ENCODE measurements at regions not wholly inside any gene's neighbourhood (a gene's known extent, or its start where the extent isn't known, plus 50 kb on each side); places are given as distances from the start of the nearest gene placed in this dataset.

- Histone ChIP-seq H3K27ac (replicated peaks) (no peak overlapping the region), H3K27me3 (ENCODE audit: insufficient read depth, poor library complexity, severe bottlenecking) (no peaks in the 10 kb centered on the region), H3K4me3 (replicated peaks; ENCODE audit: insufficient read depth, low read length) (no peak overlapping the region)
- no peak for DNase-seq (ENCODE audit: low read depth in 1 of 2, low spot score in 1 of 2)
- TF ChIP-seq POLR2AphosphoS5 (IDR thresholded peaks at IDR 0.05; ENCODE audit: low read depth): no peak
- TF ChIP-seq, protein P1, sequence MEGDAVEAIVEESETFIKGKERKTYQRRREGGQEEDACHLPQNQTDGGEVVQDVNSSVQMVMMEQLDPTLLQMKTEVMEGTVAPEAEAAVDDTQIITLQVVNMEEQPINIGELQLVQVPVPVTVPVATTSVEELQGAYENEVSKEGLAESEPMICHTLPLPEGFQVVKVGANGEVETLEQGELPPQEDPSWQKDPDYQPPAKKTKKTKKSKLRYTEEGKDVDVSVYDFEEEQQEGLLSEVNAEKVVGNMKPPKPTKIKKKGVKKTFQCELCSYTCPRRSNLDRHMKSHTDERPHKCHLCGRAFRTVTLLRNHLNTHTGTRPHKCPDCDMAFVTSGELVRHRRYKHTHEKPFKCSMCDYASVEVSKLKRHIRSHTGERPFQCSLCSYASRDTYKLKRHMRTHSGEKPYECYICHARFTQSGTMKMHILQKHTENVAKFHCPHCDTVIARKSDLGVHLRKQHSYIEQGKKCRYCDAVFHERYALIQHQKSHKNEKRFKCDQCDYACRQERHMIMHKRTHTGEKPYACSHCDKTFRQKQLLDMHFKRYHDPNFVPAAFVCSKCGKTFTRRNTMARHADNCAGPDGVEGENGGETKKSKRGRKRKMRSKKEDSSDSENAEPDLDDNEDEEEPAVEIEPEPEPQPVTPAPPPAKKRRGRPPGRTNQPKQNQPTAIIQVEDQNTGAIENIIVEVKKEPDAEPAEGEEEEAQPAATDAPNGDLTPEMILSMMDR (IDR thresholded peaks at IDR 0.05; ENCODE audit: insufficient read depth, low read length): no peak
- no peak for TF ChIP-seq SPI1 (IDR thresholded peaks at IDR 0.05; ENCODE audit: borderline replicate concordance, low read depth)
- TF ChIP-seq, protein P2, sequence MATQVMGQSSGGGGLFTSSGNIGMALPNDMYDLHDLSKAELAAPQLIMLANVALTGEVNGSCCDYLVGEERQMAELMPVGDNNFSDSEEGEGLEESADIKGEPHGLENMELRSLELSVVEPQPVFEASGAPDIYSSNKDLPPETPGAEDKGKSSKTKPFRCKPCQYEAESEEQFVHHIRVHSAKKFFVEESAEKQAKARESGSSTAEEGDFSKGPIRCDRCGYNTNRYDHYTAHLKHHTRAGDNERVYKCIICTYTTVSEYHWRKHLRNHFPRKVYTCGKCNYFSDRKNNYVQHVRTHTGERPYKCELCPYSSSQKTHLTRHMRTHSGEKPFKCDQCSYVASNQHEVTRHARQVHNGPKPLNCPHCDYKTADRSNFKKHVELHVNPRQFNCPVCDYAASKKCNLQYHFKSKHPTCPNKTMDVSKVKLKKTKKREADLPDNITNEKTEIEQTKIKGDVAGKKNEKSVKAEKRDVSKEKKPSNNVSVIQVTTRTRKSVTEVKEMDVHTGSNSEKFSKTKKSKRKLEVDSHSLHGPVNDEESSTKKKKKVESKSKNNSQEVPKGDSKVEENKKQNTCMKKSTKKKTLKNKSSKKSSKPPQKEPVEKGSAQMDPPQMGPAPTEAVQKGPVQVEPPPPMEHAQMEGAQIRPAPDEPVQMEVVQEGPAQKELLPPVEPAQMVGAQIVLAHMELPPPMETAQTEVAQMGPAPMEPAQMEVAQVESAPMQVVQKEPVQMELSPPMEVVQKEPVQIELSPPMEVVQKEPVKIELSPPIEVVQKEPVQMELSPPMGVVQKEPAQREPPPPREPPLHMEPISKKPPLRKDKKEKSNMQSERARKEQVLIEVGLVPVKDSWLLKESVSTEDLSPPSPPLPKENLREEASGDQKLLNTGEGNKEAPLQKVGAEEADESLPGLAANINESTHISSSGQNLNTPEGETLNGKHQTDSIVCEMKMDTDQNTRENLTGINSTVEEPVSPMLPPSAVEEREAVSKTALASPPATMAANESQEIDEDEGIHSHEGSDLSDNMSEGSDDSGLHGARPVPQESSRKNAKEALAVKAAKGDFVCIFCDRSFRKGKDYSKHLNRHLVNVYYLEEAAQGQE (IDR thresholded peaks at IDR 0.05; ENCODE audit: insufficient replicate concordance, low read depth): no peak
- no peak for TF ChIP-seq GABPA (IDR thresholded peaks at IDR 0.05; ENCODE audit: low read depth)
Observed at GRCh38 chr18:51957001-51957400, 383.0 kb upstream of the DCC start.

DNA sequence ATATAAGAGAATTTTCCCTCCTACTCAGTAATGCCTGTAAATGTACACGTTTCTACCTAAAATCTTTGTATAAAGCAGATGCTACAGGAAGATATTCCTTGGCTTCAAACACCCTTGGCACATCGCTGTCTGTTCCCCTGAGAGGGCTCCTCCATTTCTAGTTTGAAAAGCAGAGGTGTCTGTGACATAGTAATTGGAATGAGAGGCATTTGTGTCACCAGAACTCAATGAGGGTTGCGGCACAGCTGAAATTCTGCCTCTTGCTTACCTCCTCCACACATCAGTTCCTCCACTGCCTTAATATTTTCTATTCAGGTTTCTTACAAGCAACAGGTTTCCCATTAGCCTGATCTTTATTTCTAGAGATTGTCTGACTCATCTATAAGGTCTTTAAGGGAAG is 359.9 kb upstream of the DCC start:
- Histone ChIP-seq H3K27me3 (ENCODE audit: insufficient read depth, poor library complexity, severe bottlenecking) (no peaks in the 10 kb centered on the region), H3K27ac (replicated peaks) (no peak overlapping the region), H3K4me3 (replicated peaks; ENCODE audit: insufficient read depth, low read length) (no peak overlapping the region)
- no peak for TF ChIP-seq SPI1 (IDR thresholded peaks at IDR 0.05; ENCODE audit: borderline replicate concordance, low read depth)
- no peak for TF ChIP-seq POLR2AphosphoS5 (IDR thresholded peaks at IDR 0.05; ENCODE audit: low read depth)
- TF ChIP-seq GABPA (IDR thresholded peaks at IDR 0.05; ENCODE audit: low read depth): no peak
- TF ChIP-seq, protein P1 (IDR thresholded peaks at IDR 0.05; ENCODE audit: insufficient read depth, low read length): no peak
- TF ChIP-seq, protein P2 (IDR thresholded peaks at IDR 0.05; ENCODE audit: insufficient replicate concordance, low read depth): no peak
- no peak for DNase-seq (ENCODE audit: low read depth in 1 of 2, low spot score in 1 of 2)

GRCh38 chr18:51988277-51988676 is 351.7 kb upstream of the DCC start:
- Histone ChIP-seq H3K27ac (replicated peaks) (no peak overlapping the region), H3K27me3 (ENCODE audit: insufficient read depth, poor library complexity, severe bottlenecking) (no peaks in the 10 kb centered on the region), H3K4me3 (replicated peaks; ENCODE audit: insufficient read depth, low read length) (no peak overlapping the region)
- DNase-seq (ENCODE audit: low read depth in 1 of 2, low spot score in 1 of 2): no peak
- TF ChIP-seq, protein P1 (IDR thresholded peaks at IDR 0.05; ENCODE audit: insufficient read depth, low read length): no peak
- no peak for TF ChIP-seq GABPA (IDR thresholded peaks at IDR 0.05; ENCODE audit: low read depth)
- TF ChIP-seq, protein P2 (IDR thresholded peaks at IDR 0.05; ENCODE audit: insufficient replicate concordance, low read depth): no peak
- no peak for TF ChIP-seq SPI1 (IDR thresholded peaks at IDR 0.05; ENCODE audit: borderline replicate concordance, low read depth)
- no peak for TF ChIP-seq POLR2AphosphoS5 (IDR thresholded peaks at IDR 0.05; ENCODE audit: low read depth)

All from HL-60 (cell line).